Transverse colon (tissue), 4 donors: ENCODE measurements at regions not wholly inside any gene's neighbourhood (a gene's known extent, or its start where the extent isn't known, plus 50 kb on each side); places are given as distances from the start of the nearest gene placed in this dataset.

Experiments used
- EP300 ChIP-seq: sonication (generic); formaldehyde crosslinking; IDR thresholded peaks from one replicate; pipeline ENCODE4 v1.6.1; 2017; ENCODE audit warnings: antibody characterized with exemption, low read depth
- POLR2A ChIP-seq: fragments of 450-650 bp; IDR thresholded peaks from one replicate; pipeline ENCODE4 v1.6.1; 2016; ENCODE audit warnings: antibody characterized with exemption, mild to moderate bottlenecking, moderate library complexity
- POLR2AphosphoS5 ChIP-seq, 3 donors: sonication (generic); formaldehyde crosslinking; IDR thresholded peaks; one replicate each; pipeline ENCODE4 v1.6.1; 2016; ENCODE audit warnings: antibody characterized with exemption in 3 of 3
- TF ChIP-seq, protein P1 (sequence below), 5 experiments: fragments of 200-600 bp in 3 of 5; fragments of 450-650 bp in 2 of 5; sonication (generic) in 3 of 5; IDR thresholded peaks; 1 replicate in 2 of 5; 2 replicates in 3 of 5; pipeline ENCODE4 v1.5.1; 2016 to 2017; ENCODE audit warnings: antibody characterized with exemption in 5 of 5, inconsistent platforms in 3 of 5, mild to moderate bottlenecking in 2 of 5, moderate library complexity in 1 of 5

DNA sequence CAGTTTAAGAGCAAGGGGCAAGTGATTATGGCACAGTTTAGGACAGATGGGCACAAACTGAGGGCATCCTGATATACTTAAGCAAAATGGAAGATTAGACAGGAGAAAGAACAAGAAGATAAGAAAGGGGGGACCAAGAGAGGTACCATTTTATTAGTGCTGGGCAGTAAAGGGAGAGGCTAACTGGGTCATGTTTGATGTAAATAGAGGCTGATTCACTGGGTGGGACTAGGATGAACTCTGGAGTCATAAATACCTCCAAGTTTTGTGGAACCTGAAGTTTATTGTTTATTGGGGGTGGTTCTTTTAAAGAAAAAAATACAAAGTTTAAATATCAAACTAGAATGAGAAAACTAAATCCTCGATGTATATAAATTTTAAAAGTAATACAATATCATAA, 1067.2 kb upstream of the GYPC start:
- TF ChIP-seq POLR2AphosphoS5 (IDR thresholded peaks at IDR 0.05), result no peak
- TF ChIP-seq, protein P1, sequence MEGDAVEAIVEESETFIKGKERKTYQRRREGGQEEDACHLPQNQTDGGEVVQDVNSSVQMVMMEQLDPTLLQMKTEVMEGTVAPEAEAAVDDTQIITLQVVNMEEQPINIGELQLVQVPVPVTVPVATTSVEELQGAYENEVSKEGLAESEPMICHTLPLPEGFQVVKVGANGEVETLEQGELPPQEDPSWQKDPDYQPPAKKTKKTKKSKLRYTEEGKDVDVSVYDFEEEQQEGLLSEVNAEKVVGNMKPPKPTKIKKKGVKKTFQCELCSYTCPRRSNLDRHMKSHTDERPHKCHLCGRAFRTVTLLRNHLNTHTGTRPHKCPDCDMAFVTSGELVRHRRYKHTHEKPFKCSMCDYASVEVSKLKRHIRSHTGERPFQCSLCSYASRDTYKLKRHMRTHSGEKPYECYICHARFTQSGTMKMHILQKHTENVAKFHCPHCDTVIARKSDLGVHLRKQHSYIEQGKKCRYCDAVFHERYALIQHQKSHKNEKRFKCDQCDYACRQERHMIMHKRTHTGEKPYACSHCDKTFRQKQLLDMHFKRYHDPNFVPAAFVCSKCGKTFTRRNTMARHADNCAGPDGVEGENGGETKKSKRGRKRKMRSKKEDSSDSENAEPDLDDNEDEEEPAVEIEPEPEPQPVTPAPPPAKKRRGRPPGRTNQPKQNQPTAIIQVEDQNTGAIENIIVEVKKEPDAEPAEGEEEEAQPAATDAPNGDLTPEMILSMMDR (IDR thresholded peaks at IDR 0.05), result no peak
- no peak for TF ChIP-seq POLR2A
- no peak for TF ChIP-seq EP300
